Body of pancreas (tissue), 4 donors: ENCODE measurements at regions not wholly inside any gene's neighbourhood (a gene's known extent, or its start where the extent isn't known, plus 50 kb on each side); places are given as distances from the start of the nearest gene placed in this dataset.

Experiments
- ATAC-seq: fragments of 150-250 bp; one replicate; pipeline ENCODE4 v1.9.1; 2016
- DNase-seq, 4 donors: peaks; one replicate each; pipeline ENCODE4 v3.0.0-alpha.2; 2019
- H3K27ac ChIP-seq, 4 donors: fragments of 200-600 bp; sonication (generic); 1 replicate in 3 of 4; 2 replicates in 1 of 4; pipeline versions ENCODE4 v1.5.1 to v1.6.1; 2016 to 2019; ENCODE audit warnings: mild to moderate bottlenecking in 1 of 4, mixed read lengths in 1 of 4, moderate library complexity in 1 of 4
- H3K27me3 ChIP-seq, 2 donors: fragments of 200-600 bp; sonication (generic); one replicate each; pipeline ENCODE4 v1.6.0; 2016; ENCODE audit warnings: mild to moderate bottlenecking in 1 of 2
- H3K36me3 ChIP-seq, 2 donors: fragments of 200-600 bp; sonication (generic); replicated peaks in 1 of 2; 2 replicates each; pipeline ENCODE4 v1.5.1; 2016; ENCODE audit warnings: low read depth in 2 of 2; ENCODE audit not compliant: insufficient read depth in 1 of 2
- H3K4me1 ChIP-seq: fragments of 200-600 bp; sonication (generic); one replicate; pipeline ENCODE4 v1.6.0; 2016
- H3K4me3 ChIP-seq, 2 donors: fragments of 200-600 bp; sonication (generic); 1 replicate in 1 of 2; 2 replicates in 1 of 2; pipeline ENCODE4 v1.5.1; 2016 to 2019
- H3K9me3 ChIP-seq, 3 donors: fragments of 200-600 bp; sonication (generic); 1 replicate in 2 of 3; 2 replicates in 1 of 3; pipeline ENCODE4 v1.5.1; 2016
- CTCF ChIP-seq, 7 experiments: fragments of 450-650 bp in 4 of 7; fragments of 200-600 bp in 3 of 7; sonication (generic) in 3 of 7; IDR thresholded peaks; one replicate each; pipeline ENCODE4 v1.5.1; 2016 to 2019; ENCODE audit warnings: antibody characterized with exemption in 7 of 7
- POLR2A ChIP-seq, 3 donors: fragments of 450-650 bp; IDR thresholded peaks; one replicate each; pipeline ENCODE4 v1.6.1; 2016; ENCODE audit warnings: antibody characterized with exemption in 3 of 3, mild to moderate bottlenecking in 2 of 3
- WGBS, 2 donors: methylation state at CpG; one replicate each; pipeline ENCODE4 v1.1.5; 2017; 5-methylcytosine and 5-hydroxymethylcytosine counted together
- intact Hi-C: fragments of 100-400 bp; cut with DNase I; formaldehyde crosslinking; loops from one replicate; pipeline ENCODE4 v1.15.1; 2023

GRCh38 chr6:102582569-102582968 is 1189.1 kb downstream of the GRIK2 start:
- TF ChIP-seq POLR2A (IDR thresholded peaks at IDR 0.05): no peak
- TF ChIP-seq CTCF (IDR thresholded peaks at IDR 0.05): no peak
- H3K27me3 ChIP-seq: no peaks in the 10 kb centered on the region
- H3K36me3 ChIP-seq: no peaks in the 10 kb centered on the region
- 74 to 83% methylated on average over 5 of the region's 5 CpGs for WGBS, 2 donors
- H3K9me3 ChIP-seq: no peaks in the 10 kb centered on the region
- no peak overlapping the region for H3K27ac ChIP-seq
- DNase-seq (no peak), ATAC-seq (no peak)
- no peak overlapping the region for H3K4me3 ChIP-seq
- intact Hi-C loops: no loop called here
- H3K4me1 ChIP-seq: no peaks in the 10 kb centered on the region

- intact Hi-C loops: no loop called here
- WGBS, 2 donors: 49 to 81% methylated on average over 2 to 11 of the region's 11 CpGs
- ATAC-seq: no peak
- Histone ChIP-seq H3K9me3 (no peaks in the 10 kb centered on the region), H3K36me3 (no peaks in the 10 kb centered on the region), H3K4me3 (no peak overlapping the region), H3K27me3 (no peaks in the 10 kb centered on the region), H3K27ac (no peak overlapping the region), H3K4me1 (no peaks in the 10 kb centered on the region)
- DNase-seq: no peak
- TF ChIP-seq CTCF (IDR thresholded peaks at IDR 0.05) (no peak), POLR2A (IDR thresholded peaks at IDR 0.05) (no peak)
These were observed 1188.0 kb downstream of the GRIK2 start for GRCh38 chr6:102581378-102582124.

- 43 to 53% methylated on average over 2 of the region's 2 CpGs for WGBS, 2 donors
- H3K27me3 ChIP-seq: no peaks in the 10 kb centered on the region
- H3K36me3 ChIP-seq: no peaks in the 10 kb centered on the region
- H3K4me3 ChIP-seq: no peak overlapping the region
- H3K27ac ChIP-seq: no peak overlapping the region
- no peak for TF ChIP-seq POLR2A (IDR thresholded peaks at IDR 0.05)
- no peak for TF ChIP-seq CTCF (IDR thresholded peaks at IDR 0.05)
- ATAC-seq (no peak), DNase-seq (no peak)
- H3K4me1 ChIP-seq: no peaks in the 10 kb centered on the region
- no peaks in the 10 kb centered on the region for H3K9me3 ChIP-seq
- intact Hi-C loops: no loop called here
These were observed 1177.9 kb downstream of the GRIK2 start for GRCh38 chr6:102571236-102571908.

GRCh38 chr6:102562713-102563112 is 1169.2 kb downstream of the GRIK2 start:
- DNase-seq: no peak
- no peaks in the 10 kb centered on the region for H3K36me3 ChIP-seq
- no peak for TF ChIP-seq POLR2A (IDR thresholded peaks at IDR 0.05)
- no peak for TF ChIP-seq CTCF (IDR thresholded peaks at IDR 0.05)
- no peak overlapping the region for H3K27ac ChIP-seq
- WGBS, 2 donors: 46 to 52% methylated on average over 1 of the region's 1 CpG
- no peaks in the 10 kb centered on the region for H3K9me3 ChIP-seq
- H3K4me1 ChIP-seq: no peaks in the 10 kb centered on the region
- intact Hi-C loops: no loop called here
- no peaks in the 10 kb centered on the region for H3K27me3 ChIP-seq
- no peak for ATAC-seq
- H3K4me3 ChIP-seq: no peak overlapping the region

GRCh38 chr6:102553214-102553613 is 1159.7 kb downstream of the GRIK2 start:
- H3K9me3 ChIP-seq: no peaks in the 10 kb centered on the region
- no peak overlapping the region for H3K4me3 ChIP-seq
- H3K27me3 ChIP-seq: no peaks in the 10 kb centered on the region
- no peaks in the 10 kb centered on the region for H3K36me3 ChIP-seq
- TF ChIP-seq POLR2A (IDR thresholded peaks at IDR 0.05) (no peak), CTCF (IDR thresholded peaks at IDR 0.05) (no peak)
- H3K27ac ChIP-seq: no peak overlapping the region
- no peak for DNase-seq
- ATAC-seq: no peak
- intact Hi-C loops: no loop called here
- no peaks in the 10 kb centered on the region for H3K4me1 ChIP-seq
